Non-pigmented ciliary epithelial cell (primary cell): ENCODE measurements at regions not wholly inside any gene's neighbourhood (a gene's known extent, or its start where the extent isn't known, plus 50 kb on each side); places are given as distances from the start of the nearest gene placed in this dataset.

Experiments used
- DNase-seq: peaks from one replicate; pipeline ENCODE4 v3.0.0-alpha.2; 2010; ENCODE audit warnings: low read depth

GRCh38 chr2:237150186-237150585, 64.5 kb downstream of the COPS8 start:
- no peak for DNase-seq

GRCh38 chr2:237150831-237151375, 65.2 kb downstream of the COPS8 start:
- DNase-seq = no peak

GRCh38 chr2:237152361-237152760, 66.7 kb downstream of the COPS8 start:
- no peak for DNase-seq

GRCh38 chr2:237153181-237153580, 67.5 kb downstream of the COPS8 start:
- DNase-seq = no peak

GRCh38 chr2:237154082-237154638, 68.5 kb downstream of the COPS8 start:
- no peak for DNase-seq

GRCh38 chr2:237154884-237155851, 69.5 kb downstream of the COPS8 start:
- DNase-seq = no peak

GRCh38 chr2:237156031-237156856, 70.6 kb downstream of the COPS8 start:
- DNase-seq = peak; percentile 61

- no peak for DNase-seq
Observed at GRCh38 chr2:237156857-237157779, 71.4 kb downstream of the COPS8 start.

GRCh38 chr2:237157780-237158102, 72.1 kb downstream of the COPS8 start:
- DNase-seq = no peak

GRCh38 chr2:237158194-237158593, 72.5 kb downstream of the COPS8 start:
- no peak for DNase-seq

GRCh38 chr2:237159006-237159911, 73.6 kb downstream of the COPS8 start:
- no peak for DNase-seq

GRCh38 chr2:237160271-237160919, 74.7 kb downstream of the COPS8 start:
- DNase-seq = no peak

GRCh38 chr2:237161189-237161588, 75.5 kb downstream of the COPS8 start:
- no peak for DNase-seq

- no peak for DNase-seq
Observed at GRCh38 chr2:237162959-237163358, 77.3 kb downstream of the COPS8 start.

- DNase-seq = no peak
Observed at GRCh38 chr2:237164474-237165042, 78.9 kb downstream of the COPS8 start.

- no peak for DNase-seq
Observed at GRCh38 chr2:237165405-237166276, 80.0 kb downstream of the COPS8 start.

- no peak for DNase-seq
Observed at GRCh38 chr2:237167038-237167437, 81.3 kb downstream of the COPS8 start.

- no peak for DNase-seq
Observed at GRCh38 chr2:237167934-237168333, 82.2 kb downstream of the COPS8 start.
